NOMO-1 (cell line): ENCODE measurements at regions not wholly inside any gene's neighbourhood (a gene's known extent, or its start where the extent isn't known, plus 50 kb on each side); places are given as distances from the start of the nearest gene placed in this dataset.
"Not testable (repeated sequence)": the region's sequence is repeated elsewhere in the genome, so short reads cannot be mapped to it uniquely, and the experiment has no call there.

Experiments
- DNase-seq, 2 experiments: peaks; one replicate each; lab custom pipeline; 2025; ENCODE audit not compliant: unreplicated experiment in 2 of 2; lab: John Stamatoyannopoulos, UW

- peak; percentile 25 to 44 for DNase-seq
These were observed 175.3 kb downstream of the MBL2 start for GRCh38 chr10:52597189-52597863.

GRCh38 chr10:52598936-52599335, 173.6 kb downstream of the MBL2 start:
- DNase-seq = no peak

DNA sequence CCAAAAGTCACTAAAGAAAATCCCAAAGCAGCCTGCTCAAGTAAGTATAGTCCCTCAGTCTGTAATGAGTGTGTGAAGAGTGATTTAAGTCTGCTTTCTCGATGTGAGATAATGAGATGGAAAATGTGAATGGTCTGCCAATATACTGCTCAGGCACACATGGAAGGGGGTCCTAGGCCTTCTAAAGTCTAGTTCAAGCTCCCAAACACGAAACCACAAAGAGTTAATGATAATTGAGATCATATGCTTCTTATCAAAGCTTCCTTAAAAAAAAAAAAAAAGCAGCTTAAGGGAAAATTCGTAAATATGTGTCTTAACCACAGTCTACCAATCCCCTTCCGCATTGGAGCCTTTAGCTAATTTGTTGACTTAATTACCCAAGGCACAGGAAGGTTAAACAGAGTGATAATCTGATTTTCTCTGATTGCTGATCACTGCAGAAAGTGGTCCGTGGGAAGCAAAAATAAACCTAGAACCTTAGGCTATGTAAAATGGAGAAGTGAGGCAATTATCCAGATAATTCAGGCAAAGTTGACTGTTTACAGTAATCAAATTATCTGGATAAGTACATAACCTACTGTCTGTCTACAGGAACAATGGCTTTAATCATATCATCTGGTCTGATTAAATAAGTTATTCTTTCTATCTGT, 172.9 kb downstream of the MBL2 start:
- DNase-seq = no peak

DNA sequence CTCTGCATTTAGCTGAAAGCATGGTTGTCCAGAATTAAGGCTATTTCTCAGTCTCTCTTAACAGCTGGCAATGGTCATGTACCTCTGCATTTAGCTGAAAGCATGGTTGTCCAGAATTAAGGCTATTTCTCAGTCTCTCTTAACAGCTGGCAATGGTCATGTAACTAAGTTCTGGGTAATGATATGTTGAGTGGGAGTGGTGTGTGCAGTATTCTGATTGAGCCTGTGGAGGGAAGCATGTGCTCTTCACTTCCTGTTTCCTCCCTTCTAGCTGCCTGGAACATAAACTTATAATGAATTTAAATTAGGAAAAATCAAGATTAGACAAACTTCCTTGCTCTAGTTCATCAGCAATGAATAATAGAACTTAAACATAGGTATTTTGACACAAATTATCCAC, 168.5 kb downstream of the MBL2 start:
- not testable (repeated sequence) for DNase-seq

GRCh38 chr10:52609071-52609470, 163.5 kb downstream of the MBL2 start:
- DNase-seq = no peak

DNA sequence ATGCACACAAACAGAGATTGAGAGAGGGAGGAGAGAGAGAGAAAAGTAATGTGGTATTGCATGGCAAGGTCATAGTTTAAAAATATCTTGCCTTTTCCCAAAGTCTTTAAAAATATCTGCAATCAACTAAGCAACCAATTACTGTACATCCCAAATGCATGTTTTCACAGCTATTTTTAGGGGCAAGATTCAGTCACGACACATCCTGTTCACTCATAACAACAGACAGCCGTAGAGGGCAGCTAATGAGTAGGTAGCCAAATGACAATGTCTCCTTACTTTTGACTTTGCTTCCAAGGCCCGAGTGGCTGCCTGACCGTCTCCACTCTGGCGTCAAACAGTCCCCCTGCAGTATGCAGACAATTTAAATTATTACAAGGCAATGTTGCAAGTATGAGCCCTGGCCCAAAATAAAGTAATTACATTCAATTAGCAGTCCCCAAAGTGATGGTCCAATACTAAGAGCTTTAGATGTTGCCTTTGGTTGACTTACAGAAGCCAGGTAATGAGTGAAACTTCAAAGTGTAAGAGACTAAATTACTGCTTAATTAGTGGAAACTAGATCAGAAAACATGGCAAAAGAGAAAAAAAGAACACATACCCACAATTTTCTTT, 162.9 kb downstream of the MBL2 start:
- no peak for DNase-seq

- no peak for DNase-seq
These were observed 157.3 kb downstream of the MBL2 start for GRCh38 chr10:52615331-52615730.

DNA sequence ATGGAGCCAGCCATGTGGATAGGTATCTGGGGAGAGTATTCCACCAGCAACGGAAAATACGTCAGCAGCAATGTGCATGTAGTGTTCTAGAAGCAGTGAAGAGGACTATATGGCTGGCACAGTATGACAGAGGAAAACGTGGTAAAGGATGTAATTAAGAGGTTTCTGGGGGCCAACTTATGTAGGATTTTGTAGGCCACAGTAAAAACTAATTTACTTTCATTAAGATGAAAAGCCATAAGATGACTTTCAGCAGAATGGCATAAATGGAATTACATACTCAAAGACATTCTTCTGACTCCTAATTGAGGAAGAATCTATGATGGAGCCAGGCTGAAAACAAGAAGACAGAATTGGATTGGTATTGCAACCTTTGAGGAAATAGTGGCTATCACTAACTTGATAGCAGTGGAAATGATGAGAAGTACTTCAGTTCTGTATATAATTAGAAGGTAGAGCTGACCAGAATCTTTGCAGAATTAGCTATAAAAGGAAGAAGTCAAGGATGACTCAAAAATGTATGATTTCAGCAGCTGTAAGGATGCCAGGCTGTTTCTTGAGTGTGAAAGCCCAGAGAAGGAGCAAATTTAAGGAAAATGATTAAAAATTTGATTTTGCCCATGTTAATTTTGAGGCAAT, 156.7 kb downstream of the MBL2 start:
- no peak for DNase-seq

DNA sequence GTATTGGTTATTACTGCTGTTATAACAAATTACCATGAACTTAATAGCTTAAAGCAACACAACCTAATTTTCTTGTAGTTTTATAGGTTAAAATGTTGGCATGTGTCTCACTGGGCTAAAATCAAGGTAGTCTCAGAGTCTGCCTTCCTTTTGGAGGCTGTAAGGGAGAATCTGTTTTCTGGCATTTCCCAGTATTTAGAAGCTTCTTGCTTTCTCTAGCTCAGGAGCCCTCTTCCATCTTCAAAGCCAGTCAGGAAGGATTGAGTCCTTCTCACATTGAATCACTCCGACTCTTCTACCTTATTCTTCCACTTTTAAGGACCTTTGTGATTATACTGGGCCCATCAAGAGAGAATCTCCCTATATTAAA, 156.2 kb downstream of the MBL2 start:
- no peak for DNase-seq

DNA sequence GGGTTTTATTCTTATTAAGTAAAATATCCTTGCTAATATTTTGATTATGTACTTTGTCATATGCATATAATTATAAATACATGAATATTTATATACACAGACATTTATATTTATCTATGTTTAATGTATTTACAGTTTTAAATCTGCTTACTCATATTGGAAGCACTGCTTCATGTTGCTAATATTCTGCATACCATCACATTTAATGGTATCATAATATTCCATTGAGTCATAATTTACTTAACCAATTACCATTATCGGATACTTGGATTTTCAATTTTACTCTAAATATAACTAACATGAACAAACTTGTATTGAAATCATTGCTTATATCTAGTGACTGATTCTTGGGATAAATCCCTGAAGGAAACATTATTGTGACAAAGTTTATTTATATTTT, 155.2 kb downstream of the MBL2 start:
- no peak for DNase-seq

DNA sequence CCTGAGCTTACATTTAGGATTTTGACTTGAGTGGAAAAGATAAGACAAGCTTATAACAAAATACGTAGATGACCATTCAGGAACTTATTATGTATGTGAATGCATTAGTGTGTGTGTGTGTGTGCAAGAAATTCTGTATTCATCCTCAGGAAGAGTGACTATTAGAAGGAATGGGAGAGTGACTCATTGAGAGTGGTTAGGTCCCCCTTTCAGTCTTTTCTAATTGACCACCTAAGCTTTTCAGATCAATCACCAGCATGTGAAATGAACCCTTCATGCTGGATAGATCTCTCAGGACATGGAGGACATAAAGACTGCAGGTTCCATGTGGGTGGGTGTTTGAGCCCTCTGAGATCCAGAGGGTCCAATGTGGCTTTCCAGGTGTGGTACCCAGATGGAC, 153.5 kb downstream of the MBL2 start:
- DNase-seq = no peak

- no peak for DNase-seq
These were observed 150.9 kb downstream of the MBL2 start for GRCh38 chr10:52621635-52622079.

DNA sequence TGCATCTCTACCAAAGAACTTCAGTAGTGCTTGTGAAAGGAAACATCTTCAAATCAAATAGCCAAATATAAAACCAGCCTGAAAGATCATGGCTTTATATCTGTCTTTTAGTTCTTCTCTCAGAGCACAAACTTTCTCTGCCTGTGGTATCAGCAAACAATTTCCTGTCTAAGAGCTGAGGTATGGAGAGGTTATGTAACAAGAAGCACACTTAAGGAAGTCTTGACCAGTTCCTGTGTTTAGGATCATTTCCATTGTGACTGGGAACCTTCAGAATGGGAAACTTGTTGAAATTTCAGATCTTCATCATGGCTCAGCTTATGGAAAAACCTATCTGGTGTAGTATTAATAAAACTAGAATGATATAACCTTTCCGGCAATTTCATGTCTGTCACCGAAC, 148.8 kb downstream of the MBL2 start:
- peak in 1 of 2 experiments; percentile 48 for DNase-seq

GRCh38 chr10:52627279-52627678, 145.3 kb downstream of the MBL2 start:
- DNase-seq = no peak

DNA sequence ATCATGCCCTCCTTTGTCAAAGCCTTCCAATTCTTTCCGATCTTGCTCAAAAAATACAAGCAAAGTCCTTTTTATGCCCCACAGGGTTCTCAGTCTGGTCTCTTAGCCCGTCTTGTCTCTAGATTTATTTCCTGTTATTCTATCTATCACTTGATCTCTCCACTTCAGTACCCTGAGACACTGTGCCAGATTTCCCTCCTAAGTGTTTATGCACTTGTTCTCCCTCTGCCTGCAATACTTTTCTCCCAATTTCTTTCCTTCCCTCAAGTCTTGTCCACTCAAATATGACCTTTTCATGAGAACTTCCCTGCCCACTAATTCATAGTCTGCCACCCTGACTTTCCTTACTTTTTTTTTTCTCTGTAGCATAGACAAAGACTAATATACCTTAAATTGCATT, 141.4 kb downstream of the MBL2 start:
- DNase-seq = no peak

DNA sequence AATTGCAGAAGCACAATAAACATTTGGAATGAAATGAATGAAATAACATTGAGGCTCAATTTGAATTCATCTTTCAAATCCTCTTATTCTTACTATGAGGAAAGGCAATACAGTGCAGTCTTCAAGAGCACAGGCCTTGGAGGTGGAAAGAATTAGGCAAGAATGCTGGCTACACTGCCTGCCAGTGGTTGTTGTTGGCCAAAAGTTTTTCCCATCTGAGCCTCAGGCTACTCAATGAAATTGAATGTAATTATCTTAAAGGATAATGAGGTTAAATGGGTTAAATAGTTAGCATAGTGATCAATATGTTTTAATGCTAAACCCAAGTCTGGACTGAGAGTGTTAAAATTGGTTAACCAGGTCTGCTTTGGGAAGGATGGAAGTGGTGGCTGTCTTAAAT, 140.9 kb downstream of the MBL2 start:
- no peak for DNase-seq

DNA sequence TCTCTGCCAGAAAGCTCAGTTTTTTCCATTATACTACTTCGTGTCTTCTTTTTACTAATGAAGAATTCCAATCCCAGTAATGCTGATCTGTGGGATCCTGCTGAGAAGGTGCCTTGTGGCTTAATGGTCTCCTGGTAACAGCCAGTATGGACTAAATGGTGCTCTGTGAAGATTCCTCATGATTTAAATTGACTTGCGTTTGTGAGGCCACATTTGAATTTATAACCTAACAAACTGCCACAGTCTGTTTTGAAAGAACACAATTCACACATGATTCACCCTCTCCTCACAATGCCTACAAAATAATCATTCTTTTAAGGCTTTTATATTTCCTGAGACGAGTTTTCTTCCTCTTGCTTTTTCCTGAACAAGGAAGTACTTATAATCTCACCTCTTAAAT, 140.0 kb downstream of the MBL2 start:
- no peak for DNase-seq

DNA sequence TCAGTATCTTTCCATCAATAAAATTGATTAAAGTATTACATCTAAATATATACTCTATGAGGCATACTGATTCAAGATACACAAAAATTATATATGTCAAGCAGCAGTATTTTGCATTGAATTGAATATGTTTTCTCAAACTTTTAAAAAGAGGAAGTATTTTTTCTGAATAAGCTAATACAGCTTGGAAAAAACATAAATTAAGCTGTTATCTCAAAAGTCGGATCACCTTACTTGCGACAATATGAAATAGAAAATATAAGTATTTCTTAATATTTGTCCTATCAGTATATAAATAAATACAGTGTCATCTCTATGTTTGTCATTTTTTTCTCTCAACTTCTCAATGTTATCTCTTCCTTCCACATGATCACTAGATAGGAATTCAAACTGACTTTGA, 139.3 kb downstream of the MBL2 start:
- peak in 1 of 2 experiments; percentile 44 for DNase-seq

DNA sequence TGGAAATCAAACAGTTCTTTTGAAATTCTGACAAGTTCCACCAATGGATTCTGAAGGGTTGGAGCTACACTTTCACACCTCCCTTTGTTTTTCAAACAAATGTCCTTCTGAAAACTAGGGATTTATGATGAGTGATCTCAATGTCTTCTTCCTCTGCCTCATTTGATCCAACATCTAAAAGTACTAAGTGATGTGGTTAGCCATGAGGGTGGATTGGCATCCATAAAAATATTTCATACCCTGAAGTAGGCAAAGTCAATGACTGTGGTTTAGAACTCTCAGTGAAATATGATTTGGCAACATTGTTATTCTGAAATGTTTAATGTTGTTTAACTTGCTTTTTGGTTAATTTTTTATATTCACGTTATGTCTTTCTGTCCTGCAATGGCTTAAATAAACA, 136.9 kb downstream of the MBL2 start:
- no peak for DNase-seq

DNA sequence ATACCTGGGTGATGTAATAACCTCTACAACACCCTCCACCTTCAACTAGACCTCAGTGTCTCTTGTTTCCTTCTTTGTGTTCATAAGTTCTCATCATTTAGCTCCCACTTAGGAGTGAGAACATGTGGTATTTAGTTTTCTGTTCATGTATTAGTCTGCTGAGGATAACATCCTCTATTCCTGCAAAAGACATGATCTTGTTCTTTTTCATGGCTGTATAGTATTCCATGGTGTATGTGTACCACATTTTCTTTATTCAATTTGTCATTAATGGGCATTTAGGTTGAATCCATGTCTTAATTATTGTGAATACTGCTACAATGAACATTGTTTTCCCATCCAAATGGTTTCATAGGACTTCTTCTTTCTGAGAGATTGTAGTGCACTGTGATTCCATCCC, 135.7 kb downstream of the MBL2 start:
- DNase-seq = no peak

- DNase-seq = no peak
These were observed 135.0 kb downstream of the MBL2 start for GRCh38 chr10:52637592-52637991.

DNA sequence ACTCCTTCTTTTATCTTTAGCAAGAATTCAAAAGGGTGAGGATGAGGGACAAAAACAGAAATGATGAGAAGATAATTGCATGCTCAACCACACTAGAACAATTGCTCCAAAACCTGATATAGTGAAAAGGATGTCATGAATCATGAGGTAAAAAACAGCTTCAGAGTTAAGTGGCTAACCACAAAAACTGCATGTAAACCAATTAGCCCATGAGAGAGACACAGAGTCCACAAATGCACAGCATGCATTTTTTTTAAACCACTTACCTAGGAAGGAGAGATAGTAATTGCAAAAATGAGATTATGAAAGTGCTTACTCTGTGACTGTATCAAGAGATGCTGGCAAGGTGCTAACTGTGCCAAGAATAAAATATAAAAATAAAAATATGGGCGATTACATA, 132.9 kb downstream of the MBL2 start:
- DNase-seq = peak; percentile 22 to 79
